ENCODE measurements at regions not wholly inside any gene's neighbourhood (a gene's known extent, or its start where the extent isn't known, plus 50 kb on each side); places are given as distances from the start of the nearest gene placed in this dataset.

DNA sequence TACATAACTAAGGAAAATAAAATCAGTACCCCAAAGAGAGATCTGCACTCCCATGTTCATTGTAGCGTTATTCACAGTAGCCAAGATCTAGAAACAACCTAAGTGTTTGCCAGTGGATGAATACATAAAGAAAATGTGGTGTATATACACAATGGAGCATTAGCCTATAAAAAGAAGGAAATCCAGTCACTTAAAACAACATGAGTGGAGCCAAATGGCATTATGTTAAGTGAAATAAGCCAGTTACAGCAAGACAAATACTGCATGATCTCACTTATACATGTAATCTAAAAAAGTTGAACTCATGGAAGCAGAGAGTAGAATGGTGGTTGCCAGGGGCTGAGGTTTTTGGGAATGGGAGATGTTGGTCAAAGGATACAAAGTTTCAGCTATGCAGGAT is 508.3 kb upstream of the B3GALT2 start:
- H3K9ac ChIP-seq (ENCODE audit: control insufficient read depth, insufficient read depth, low read length), result no peak overlapping the region
- in situ Hi-C loops (cut with MboI) (no loop called here), intact Hi-C loops (cut with micrococcal nuclease; ENCODE audit: unreplicated experiment) (no loop called here)
- H3K4me1 ChIP-seq (ENCODE audit: control insufficient read depth, insufficient read depth, low read length), result no peaks in the 10 kb centered on the region
- 5% methylated on average over 1 of the region's 1 CpG for WGBS (ENCODE audit: insufficient coverage, insufficient replicate concordance, low lambda C conversion rate, missing lambda C conversion rate)
- no peak overlapping the region for H3K27ac ChIP-seq (ENCODE audit: control insufficient read depth, insufficient read depth)
- H3K4me3 ChIP-seq, result no peak overlapping the region
- H3K36me3 ChIP-seq (ENCODE audit: control insufficient read depth in 2 of 2, insufficient read depth in 2 of 2, low read length in 1 of 2), result no peaks in the 10 kb centered on the region
- no peaks in the 10 kb centered on the region for H3K79me2 ChIP-seq (ENCODE audit: control insufficient read depth, insufficient read depth, low read length)
- no peak for TF ChIP-seq HDGF (IDR thresholded peaks at IDR 0.05)
- TF ChIP-seq, protein P1, sequence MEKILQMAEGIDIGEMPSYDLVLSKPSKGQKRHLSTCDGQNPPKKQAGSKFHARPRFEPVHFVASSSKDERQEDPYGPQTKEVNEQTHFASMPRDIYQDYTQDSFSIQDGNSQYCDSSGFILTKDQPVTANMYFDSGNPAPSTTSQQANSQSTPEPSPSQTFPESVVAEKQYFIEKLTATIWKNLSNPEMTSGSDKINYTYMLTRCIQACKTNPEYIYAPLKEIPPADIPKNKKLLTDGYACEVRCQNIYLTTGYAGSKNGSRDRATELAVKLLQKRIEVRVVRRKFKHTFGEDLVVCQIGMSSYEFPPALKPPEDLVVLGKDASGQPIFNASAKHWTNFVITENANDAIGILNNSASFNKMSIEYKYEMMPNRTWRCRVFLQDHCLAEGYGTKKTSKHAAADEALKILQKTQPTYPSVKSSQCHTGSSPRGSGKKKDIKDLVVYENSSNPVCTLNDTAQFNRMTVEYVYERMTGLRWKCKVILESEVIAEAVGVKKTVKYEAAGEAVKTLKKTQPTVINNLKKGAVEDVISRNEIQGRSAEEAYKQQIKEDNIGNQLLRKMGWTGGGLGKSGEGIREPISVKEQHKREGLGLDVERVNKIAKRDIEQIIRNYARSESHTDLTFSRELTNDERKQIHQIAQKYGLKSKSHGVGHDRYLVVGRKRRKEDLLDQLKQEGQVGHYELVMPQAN (conservative IDR thresholded peaks at IDR 0.05), result no peak
- TF ChIP-seq, protein P2, sequence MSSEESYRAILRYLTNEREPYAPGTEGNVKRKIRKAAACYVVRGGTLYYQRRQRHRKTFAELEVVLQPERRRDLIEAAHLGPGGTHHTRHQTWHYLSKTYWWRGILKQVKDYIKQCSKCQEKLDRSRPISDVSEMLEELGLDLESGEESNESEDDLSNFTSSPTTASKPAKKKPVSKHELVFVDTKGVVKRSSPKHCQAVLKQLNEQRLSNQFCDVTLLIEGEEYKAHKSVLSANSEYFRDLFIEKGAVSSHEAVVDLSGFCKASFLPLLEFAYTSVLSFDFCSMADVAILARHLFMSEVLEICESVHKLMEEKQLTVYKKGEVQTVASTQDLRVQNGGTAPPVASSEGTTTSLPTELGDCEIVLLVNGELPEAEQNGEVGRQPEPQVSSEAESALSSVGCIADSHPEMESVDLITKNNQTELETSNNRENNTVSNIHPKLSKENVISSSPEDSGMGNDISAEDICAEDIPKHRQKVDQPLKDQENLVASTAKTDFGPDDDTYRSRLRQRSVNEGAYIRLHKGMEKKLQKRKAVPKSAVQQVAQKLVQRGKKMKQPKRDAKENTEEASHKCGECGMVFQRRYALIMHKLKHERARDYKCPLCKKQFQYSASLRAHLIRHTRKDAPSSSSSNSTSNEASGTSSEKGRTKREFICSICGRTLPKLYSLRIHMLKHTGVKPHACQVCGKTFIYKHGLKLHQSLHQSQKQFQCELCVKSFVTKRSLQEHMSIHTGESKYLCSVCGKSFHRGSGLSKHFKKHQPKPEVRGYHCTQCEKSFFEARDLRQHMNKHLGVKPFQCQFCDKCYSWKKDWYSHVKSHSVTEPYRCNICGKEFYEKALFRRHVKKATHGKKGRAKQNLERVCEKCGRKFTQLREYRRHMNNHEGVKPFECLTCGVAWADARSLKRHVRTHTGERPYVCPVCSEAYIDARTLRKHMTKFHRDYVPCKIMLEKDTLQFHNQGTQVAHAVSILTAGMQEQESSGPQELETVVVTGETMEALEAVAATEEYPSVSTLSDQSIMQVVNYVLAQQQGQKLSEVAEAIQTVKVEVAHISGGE (CRISPR knock-in tag; IDR thresholded peaks at IDR 0.05), result no peak
- TF ChIP-seq, protein P3, sequence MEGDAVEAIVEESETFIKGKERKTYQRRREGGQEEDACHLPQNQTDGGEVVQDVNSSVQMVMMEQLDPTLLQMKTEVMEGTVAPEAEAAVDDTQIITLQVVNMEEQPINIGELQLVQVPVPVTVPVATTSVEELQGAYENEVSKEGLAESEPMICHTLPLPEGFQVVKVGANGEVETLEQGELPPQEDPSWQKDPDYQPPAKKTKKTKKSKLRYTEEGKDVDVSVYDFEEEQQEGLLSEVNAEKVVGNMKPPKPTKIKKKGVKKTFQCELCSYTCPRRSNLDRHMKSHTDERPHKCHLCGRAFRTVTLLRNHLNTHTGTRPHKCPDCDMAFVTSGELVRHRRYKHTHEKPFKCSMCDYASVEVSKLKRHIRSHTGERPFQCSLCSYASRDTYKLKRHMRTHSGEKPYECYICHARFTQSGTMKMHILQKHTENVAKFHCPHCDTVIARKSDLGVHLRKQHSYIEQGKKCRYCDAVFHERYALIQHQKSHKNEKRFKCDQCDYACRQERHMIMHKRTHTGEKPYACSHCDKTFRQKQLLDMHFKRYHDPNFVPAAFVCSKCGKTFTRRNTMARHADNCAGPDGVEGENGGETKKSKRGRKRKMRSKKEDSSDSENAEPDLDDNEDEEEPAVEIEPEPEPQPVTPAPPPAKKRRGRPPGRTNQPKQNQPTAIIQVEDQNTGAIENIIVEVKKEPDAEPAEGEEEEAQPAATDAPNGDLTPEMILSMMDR (IDR thresholded peaks at IDR 0.05 in 2 of 3, conservative IDR thresholded peaks at IDR 0.05 in 1 of 3; ENCODE audit: control insufficient read depth in 2 of 3, extremely low read depth in 1 of 3, insufficient read depth in 1 of 3, low read depth in 3 of 3, low read length in 3 of 3), result no peak
- no peaks in the 10 kb centered on the region for H4K20me1 ChIP-seq (ENCODE audit: control insufficient read depth, insufficient read depth)
- POLR2A ChIA-PET, result no interaction called here
- H3K9me3 ChIP-seq (replicated peaks; ENCODE audit: control insufficient read depth, insufficient read depth, low read length), result no peaks in the 10 kb centered on the region
- BruUV-seq (replicated peaks), result no TSS peak
- ATAC-seq (no peak), FAIRE-seq (no peak), DNase-seq (ENCODE audit: low read depth, low spot score) (no peak)
- SMC1A ChIA-PET (ENCODE audit: uncharacterized antibody, unreplicated experiment), result no interaction called here
- H3K27me3 ChIP-seq (replicated peaks in 1 of 2; ENCODE audit: control insufficient read depth in 2 of 2, insufficient read depth in 2 of 2, low read length in 1 of 2), result no peaks in the 10 kb centered on the region
- RAD21 ChIA-PET (ENCODE audit: unreplicated experiment), result no interaction called here
- no peak overlapping the region for H3K4me2 ChIP-seq (ENCODE audit: control insufficient read depth, insufficient read depth)
- CTCF ChIA-PET, result no interaction called here
- H2AFZ ChIP-seq (ENCODE audit: control insufficient read depth, low read depth, low read length), result no peak overlapping the region
